HG03108 (cell line): ENCODE measurements at regions not wholly inside any gene's neighbourhood (a gene's known extent, or its start where the extent isn't known, plus 50 kb on each side); places are given as distances from the start of the nearest gene placed in this dataset.

ENCODE experiments used
- ATAC-seq: cut with Tn5 transposase; IDR thresholded peaks from one replicate; pipeline ENCODE4 v1.9.1; 2021; ENCODE audit warnings: moderate library complexity; ENCODE audit not compliant: unreplicated experiment

GRCh38 chr19:27672309-27673047 is 1540.5 kb downstream of the UQCRFS1 start:
- no peak for ATAC-seq

DNA sequence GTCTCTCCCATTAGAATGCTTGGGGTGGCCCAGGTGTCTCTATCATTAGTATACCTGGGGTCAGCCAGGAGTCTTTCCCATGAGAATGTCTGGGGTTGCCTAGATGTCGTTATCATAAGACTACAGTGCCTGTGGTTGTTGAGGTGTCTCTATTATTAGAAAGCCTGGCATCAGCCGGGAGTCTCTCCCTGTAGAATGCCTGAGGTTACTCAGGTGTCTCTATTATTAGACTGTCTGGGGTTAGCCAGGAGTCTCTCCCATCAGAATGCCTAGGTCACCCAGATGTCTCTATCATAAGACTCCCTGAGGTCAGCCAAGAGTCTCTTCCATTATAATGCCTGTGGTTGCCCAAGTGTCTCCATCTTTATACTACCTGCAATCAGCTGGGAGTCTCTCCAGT is 1541.1 kb downstream of the UQCRFS1 start:
- no peak for ATAC-seq

DNA sequence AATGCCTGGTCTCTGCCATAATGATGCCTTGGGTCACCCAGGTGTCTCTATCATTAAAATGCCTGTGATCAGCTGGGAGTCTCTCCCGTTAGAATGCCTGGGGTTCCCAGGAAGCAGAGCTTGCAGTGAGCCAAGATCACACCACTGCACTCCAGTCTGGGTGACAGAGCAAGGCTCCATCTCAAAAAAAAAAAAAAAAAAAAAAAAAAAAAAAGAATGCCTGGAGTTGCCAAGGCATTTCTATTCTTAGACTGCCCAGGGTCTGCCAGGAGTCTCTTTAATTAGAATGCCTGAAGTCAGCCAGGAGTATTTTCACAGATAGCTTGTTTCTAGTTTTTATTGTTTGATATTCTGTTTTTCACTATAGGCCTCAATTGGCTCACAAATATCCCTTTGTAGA is 1552.5 kb downstream of the UQCRFS1 start:
- ATAC-seq: no peak

DNA sequence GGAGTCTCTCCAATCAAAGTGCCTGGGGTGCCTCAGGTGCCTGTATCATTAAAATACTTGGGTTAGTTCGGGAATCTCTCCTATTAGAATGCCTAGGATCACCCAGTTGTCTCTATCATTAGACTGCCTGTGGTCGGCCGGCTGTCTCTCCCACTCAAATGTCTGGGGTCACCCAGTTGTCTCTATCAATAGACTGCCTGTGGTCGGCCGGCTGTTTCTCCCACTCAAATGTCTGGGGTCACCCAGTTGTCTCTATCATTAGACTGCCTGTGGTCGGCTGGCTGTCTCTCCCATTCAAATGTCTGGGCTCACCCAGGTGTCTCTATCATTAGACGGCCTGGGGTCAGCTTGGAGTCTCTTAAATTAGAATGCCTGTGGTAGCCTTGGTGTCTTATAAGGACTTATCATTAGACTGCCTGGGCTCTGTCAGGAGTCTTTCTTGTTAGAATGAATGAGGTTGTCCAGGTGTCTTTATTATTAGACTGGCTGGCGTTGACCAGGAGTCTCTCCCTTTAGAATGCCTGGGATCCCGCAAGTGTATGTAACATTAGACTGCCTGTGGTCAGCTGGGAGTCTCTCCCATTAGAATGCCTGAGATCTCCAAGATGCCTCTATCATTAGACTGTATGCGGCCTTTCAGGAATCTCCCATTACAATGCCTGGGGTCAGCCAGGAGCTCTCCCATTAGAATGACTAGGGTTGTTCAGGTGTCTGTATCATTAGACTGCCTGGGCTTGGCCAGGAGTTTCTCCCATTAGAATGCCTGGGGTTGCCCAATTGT is 1555.5 kb downstream of the UQCRFS1 start:
- ATAC-seq: no peak

DNA sequence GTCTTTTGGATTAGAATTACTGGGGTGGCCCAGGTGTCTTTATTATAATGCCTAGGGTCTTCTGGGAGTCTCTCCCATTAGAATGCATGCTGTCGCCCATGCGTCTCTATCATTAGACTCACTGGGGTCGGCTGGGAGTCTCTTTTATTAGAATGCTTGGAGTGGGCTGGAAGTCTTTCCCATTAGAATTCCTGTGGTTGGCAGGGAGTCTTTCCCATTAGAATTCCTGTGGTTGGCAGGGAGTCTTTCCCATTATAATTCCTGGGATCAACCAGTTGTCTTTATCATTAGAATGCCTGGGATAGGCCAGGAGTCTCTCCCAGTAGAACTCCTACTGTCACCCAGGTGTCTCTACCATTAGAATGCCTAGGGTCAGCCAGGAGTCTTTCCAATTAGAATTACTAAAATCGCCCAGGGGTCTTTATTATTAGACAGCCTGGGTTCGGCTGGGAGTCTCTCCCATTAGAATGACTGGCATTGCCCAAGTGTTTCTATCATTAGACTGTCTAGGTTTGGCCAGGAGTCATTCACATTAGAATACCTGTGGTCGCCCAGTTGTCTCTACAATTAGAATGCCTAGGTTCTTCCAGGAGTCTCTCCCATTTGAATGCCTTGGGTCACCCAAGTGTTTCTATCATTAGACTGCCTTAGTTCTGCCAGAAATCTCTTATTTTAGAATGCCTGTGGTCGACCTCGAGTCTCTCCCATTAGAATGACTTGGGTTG is 1558.5 kb downstream of the UQCRFS1 start:
- ATAC-seq: no peak

DNA sequence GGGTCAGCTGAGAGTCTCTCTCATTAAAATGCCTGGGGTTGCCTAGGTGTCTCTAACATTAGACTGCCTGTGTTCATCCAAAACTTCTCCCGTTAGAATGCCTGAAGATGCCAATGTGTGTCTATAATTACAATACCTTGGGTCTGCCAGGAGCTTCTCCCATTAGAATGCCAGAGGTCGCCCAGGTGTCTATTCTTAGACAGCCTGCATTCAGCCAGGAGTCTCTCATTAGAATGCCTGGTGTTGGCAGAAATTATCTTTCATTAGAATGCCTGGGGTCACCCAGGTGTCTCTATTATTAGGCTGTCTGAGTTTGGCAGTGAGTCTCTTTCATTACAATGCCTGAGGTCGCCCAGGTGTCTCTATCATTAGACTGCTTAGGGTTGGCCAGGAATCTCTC is 1560.2 kb downstream of the UQCRFS1 start:
- ATAC-seq: no peak

DNA sequence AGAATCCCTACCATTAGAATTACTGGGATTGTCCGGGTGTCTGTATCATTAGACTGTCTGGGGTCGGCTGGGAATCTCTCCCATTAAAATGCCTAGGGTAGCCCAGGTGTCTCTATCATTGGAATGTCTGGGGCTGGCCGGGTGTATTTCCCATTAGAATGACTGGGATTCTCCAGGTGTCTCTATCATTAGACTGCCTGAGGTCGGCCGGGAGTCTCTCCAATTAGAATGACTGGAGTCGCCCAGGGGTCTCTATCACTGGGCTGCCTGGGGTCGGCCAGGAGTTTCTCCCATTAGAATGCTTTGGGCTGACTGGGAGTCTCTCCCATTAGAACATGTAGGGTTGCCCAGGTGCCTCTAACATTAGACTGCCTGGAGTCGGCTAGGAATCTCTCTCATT is 1560.7 kb downstream of the UQCRFS1 start:
- ATAC-seq: no peak

GRCh38 chr19:27647423-27647822 is 1565.5 kb downstream of the UQCRFS1 start:
- no peak for ATAC-seq

- no peak for ATAC-seq
Observed at GRCh38 chr19:27635401-27635800, 1577.5 kb downstream of the UQCRFS1 start.

- ATAC-seq: no peak
Observed at GRCh38 chr19:27618006-27618405, 1594.9 kb downstream of the UQCRFS1 start.

- ATAC-seq: no peak
Observed at GRCh38 chr19:27580906-27581305, 1632.0 kb downstream of the UQCRFS1 start.
